ENCODE measurements at regions not wholly inside any gene's neighbourhood (a gene's known extent, or its start where the extent isn't known, plus 50 kb on each side); places are given as distances from the start of the nearest gene placed in this dataset.
"Not testable (repeated sequence)": the region's sequence is repeated elsewhere in the genome, so short reads cannot be mapped to it uniquely, and the experiment has no call there.

- DNase-seq, result peak in 1 of 2 donors; percentile 17
Measured at GRCh38 chr15:38128921-38129320, 123.7 kb upstream of the SPRED1 start.

- DNase-seq, result peak; percentile 92 to 100
Measured at GRCh38 chr15:38129531-38130204, 123.0 kb upstream of the SPRED1 start.

DNA sequence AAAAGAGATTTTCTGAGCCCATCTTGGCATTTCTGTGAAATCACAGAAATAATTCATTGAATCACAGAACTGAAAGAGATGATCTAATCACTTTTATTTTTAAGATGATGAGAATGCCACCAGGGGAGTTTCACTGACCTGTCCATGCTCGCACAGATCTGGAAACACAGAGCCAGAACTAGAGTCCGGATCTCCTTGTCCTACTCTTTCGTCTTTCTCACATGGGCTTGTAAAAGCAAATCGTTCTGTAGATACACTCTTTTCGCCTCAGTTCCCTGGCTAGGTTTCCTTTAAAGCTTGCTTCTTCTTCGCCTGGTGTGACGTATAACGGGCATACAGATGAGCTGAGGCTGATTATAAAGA is 122.5 kb upstream of the SPRED1 start:
- no peak for DNase-seq

GRCh38 chr15:38130740-38131498 is 121.7 kb upstream of the SPRED1 start:
- peak; percentile 90 to 98 for DNase-seq

- peak; percentile 88 to 97 for DNase-seq
Measured at GRCh38 chr15:38134252-38134651, 118.4 kb upstream of the SPRED1 start.

DNA sequence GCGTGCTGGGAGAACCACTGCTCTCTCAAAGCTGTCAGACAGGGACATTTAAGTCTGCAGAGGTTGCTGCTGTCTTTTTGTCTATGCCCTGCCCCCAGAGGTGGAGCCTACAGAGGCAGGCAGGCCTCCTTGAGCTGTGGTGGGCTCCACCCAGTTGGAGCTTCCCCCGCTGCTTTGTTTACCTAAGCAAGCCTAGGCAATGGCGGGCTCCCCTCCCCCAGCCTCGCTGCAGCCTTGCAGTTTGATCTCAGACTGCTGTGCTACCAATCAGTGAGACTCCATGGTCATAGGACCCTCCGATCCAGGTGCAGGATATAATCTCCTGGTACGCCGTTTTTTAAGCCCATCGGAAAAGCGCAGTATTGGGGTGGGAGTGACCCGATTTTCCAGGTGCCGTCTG is 110.4 kb upstream of the SPRED1 start:
- DNase-seq, result not testable (repeated sequence)

DNA sequence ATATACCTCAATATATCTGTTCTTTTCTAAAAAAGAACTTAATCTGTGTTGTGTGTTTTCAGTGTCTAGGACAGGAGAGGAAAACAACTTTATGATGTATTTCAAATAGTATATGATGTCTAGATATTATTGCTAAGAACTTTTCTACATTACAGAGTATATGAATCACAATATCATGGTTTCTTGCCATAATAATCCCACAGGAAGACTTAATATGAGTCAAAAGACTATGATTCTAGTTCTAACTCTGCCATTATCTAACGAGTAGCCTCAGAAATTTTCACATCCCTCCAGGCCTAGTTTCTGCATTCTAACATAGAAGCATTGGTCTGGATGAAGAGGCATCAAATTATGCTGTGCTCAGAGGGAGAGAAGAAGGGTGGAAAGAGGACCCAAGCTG is 107.7 kb upstream of the SPRED1 start:
- DNase-seq, result no peak

- DNase-seq, result no peak
Measured at GRCh38 chr15:38145651-38146111, 107.0 kb upstream of the SPRED1 start.

GRCh38 chr15:38147246-38147645 is 105.4 kb upstream of the SPRED1 start:
- DNase-seq, result no peak

DNA sequence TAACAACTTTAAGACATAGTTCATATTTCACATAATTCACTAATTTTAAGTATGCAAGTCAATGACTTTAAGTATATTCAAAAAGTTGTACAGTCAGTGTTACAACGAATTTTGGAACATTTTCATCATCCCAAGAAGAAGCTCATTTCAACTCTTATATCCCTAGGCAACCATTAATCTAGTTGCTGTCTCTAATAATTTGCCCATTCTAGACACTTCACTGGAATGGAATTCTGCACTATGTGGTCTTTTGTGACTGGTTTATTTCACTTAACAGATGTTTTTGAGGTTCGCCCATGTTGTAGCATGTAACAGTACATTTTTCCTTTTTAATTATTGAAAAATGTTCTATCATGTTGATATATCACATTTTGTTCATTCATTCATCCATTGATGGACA is 104.2 kb upstream of the SPRED1 start:
- DNase-seq, result no peak

DNA sequence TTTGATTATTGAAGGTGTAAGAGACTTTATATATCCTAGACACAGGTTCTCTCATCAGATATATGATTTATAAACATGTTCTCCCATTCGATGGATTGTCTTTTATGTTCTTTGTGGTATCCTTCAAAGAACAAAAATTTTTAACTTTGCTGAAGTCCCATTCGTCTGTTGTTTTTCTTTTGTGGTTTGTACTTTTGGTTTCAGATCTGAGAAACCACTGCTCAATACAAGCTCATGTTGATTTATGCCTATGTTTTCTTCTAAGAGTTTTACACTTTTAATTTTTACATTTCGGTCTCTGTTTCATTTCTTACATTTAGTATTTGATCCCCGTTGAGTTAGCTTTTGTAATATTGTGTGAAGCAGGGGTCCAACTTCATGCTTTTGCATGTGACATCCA is 103.3 kb upstream of the SPRED1 start:
- no peak for DNase-seq

GRCh38 chr15:38150148-38150547 is 102.5 kb upstream of the SPRED1 start:
- no peak for DNase-seq

DNA sequence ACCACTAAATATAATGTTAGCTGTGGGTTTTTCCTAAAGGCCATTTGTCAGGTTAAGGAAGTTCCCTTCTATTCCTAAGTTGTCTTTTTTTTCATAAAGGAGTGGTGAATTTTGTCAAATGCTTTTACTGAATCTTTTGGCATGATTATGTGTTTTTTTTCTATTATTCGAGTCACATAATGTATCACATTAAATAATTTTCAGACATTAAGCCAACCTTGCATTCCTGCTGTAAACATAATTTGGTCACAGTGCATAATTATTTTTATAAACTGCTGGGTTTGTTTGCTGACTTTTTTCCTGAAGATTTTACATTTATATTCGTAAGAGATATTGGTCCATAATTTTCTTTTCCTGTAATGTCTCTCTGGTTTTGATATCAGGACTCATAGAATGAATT is 101.8 kb upstream of the SPRED1 start:
- no peak for DNase-seq

DNA sequence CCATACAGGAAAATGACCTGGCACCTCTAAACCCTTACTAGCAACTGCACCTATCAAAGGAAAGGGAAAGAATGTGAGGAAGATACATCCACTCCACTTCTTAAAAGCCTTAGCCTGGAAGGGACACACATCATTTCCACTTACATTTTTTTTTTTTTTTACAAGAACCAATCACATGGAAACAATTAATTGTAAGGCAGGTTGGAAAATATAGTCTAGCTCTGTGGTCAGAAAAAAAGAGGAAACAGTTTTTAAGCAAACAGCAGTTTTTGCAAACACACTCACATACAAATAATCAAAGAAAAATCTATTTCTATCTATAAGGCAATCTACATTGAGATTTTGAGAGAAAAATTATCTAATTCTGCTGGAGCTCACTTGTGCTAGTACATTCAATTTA is 98.9 kb upstream of the SPRED1 start:
- peak; percentile 10 to 16 for DNase-seq

- peak in 1 of 2 donors; percentile 11 for DNase-seq
Measured at GRCh38 chr15:38154255-38154654, 98.4 kb upstream of the SPRED1 start.

GRCh38 chr15:38154837-38155236 is 97.8 kb upstream of the SPRED1 start:
- peak; percentile 16 to 29 for DNase-seq

DNA sequence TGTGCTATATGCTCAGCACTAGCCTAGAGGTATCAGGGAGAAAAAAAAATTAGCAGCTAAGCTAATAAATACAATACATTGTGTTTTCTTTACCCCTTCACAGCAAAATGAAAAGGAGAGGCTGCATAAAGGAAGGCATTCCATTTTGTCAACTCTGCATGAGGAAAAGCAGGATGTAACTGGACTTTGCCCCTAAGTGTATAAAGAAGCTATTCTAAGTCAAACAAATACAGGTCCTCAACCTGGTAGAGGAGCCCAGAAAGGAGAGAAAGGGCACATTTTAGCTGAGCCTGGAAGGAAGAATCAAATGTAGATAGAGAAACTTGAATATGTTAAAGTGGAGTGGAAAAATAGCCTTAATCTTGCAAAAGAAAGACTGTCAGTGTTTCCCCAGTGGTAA is 89.0 kb upstream of the SPRED1 start:
- DNase-seq, result no peak

DNA sequence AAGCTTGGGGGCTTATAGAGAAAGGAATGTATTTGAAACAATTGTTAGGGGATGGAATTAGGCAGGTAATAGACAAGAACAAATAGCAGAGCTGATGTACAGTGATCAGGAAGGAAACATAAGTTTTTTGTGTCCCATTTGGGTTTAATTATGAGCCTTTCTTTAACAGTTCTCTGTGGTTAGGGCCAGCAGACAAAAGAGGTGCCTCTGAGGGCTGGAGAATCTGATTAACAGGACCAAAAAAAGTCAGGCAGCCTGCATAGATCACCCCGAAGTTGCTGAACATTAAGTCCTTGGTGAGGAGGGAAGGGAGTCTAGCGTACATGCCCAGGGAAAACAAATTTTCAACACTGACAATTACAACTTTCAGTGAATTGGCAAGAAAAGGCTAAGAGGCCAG is 88.6 kb upstream of the SPRED1 start:
- DNase-seq, result no peak

- DNase-seq, result no peak
Measured at GRCh38 chr15:38164507-38164906, 88.1 kb upstream of the SPRED1 start.

DNA sequence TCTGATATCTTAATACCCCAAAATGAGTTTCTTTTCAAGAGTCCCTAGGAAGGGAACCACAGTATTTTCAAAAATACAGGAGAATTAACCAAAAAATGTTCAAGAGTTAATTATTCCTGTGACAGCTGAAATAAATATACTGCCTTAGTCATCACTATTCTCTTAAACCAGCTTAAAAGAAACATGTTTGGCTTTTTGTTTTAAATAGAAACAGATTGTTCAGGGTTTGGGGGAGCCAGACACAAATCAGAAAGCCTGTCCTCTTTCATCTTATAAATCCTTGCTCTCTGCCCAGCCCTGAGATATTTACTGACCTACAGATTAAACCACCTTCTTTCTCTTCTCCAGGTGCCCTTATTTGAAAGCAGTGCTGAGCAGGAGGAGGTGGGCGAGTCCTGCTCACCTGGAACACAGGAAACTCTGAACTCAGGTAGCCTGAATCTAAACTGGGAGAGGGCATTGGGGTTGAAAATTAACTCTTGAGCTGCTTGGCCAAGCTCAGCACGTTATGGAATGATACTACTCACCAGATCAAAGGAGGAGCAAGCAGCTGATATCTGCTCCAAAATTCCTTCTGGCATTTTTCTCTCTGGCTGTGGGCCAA is 84.1 kb upstream of the SPRED1 start:
- DNase-seq, result no peak

DNA sequence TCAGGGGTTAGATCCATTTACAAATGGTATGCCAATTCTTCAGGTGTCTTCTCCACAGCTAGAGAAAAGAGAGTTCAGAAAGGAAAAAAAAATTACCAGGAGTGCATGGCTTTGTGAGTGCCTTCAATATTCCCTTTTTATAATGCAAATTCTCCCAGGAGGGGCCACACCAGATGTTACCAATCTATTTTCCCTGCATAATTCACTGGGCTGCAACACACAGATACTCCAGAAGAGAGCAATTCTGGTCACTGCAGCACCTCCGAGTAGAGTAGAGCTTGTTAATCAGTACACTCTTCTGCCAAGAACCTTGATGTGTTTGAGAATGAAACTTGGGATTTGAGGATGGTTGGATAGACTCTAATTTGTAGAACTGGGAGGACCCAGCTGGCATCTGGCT is 80.7 kb upstream of the SPRED1 start:
- DNase-seq, result no peak

DNA sequence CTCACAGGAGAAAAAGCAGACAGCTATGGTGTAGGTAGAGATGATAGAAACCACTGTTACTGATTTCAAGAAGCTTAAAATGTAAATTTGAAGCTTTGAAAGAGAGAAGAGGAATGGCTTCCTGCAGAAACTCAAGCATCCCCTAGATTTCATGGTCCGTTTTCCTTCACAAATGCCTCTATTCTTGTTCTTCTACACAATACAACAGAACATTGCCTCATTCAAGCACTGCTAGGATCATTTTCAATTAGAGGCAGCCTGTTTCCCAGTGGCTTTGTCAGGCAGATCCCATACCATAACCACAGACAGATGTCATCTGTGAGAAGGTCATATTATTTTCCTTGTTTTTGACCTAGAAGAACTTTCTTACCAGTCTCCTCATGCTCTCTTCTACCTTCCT is 77.9 kb upstream of the SPRED1 start:
- no peak for DNase-seq

- peak; percentile 56 to 81 for DNase-seq
Measured at GRCh38 chr15:38176155-38176554, 76.5 kb upstream of the SPRED1 start.

- no peak for DNase-seq
Measured at GRCh38 chr15:38176691-38177090, 75.9 kb upstream of the SPRED1 start.

Measured in inflammatory macrophage treated with lipopolysaccharide for 1 hour (primary cell).